WTC11 (cell line): ENCODE measurements at regions not wholly inside any gene's neighbourhood (a gene's known extent, or its start where the extent isn't known, plus 50 kb on each side); places are given as distances from the start of the nearest gene placed in this dataset.

ENCODE experiments used
- ATF3 ChIP-seq: sonication (generic); formaldehyde crosslinking; conservative IDR thresholded peaks from 2 replicates; pipeline ENCODE4 v1.8.1; 2022; ENCODE audit warnings: mild to moderate bottlenecking, missing genetic modification reagents
- CREB1 ChIP-seq: sonication (generic); formaldehyde crosslinking; IDR thresholded peaks from 2 replicates; pipeline ENCODE4 v1.8.0; 2023; ENCODE audit warnings: mild to moderate bottlenecking, missing genetic modification reagents
- CTCF ChIP-seq: fragments of 200-600 bp; IDR thresholded peaks from 2 replicates; pipeline ENCODE4 v1.8.0; 2022; ENCODE audit warnings: antibody characterized with exemption
- ESRRA ChIP-seq: sonication (generic); formaldehyde crosslinking; IDR thresholded peaks from 2 replicates; pipeline ENCODE4 v1.8.1; 2022; ENCODE audit warnings: mild to moderate bottlenecking, missing genetic modification reagents, borderline replicate concordance
- FOXJ3 ChIP-seq: sonication (generic); formaldehyde crosslinking; IDR thresholded peaks from 2 replicates; pipeline ENCODE4 v1.9.0; 2021; ENCODE audit warnings: missing genetic modification reagents, mild to moderate bottlenecking, borderline replicate concordance
- FOXK1 ChIP-seq: sonication (generic); formaldehyde crosslinking; IDR thresholded peaks from 2 replicates; pipeline ENCODE4 v1.8.0; 2022; ENCODE audit warnings: mild to moderate bottlenecking, moderate library complexity, missing genetic modification reagents
- NFYB ChIP-seq: sonication (generic); formaldehyde crosslinking; conservative IDR thresholded peaks from 2 replicates; pipeline ENCODE4 v1.8.0; 2022; ENCODE audit warnings: low read depth, missing genetic modification reagents
- NR2C2 ChIP-seq: sonication (generic); formaldehyde crosslinking; IDR thresholded peaks from 2 replicates; pipeline ENCODE4 v1.8.0; 2022; ENCODE audit warnings: mild to moderate bottlenecking, missing genetic modification reagents
- SP1 ChIP-seq: sonication (generic); formaldehyde crosslinking; conservative IDR thresholded peaks from 2 replicates; pipeline ENCODE4 v1.8.1; 2022; ENCODE audit warnings: missing genetic modification reagents
- TEAD1 ChIP-seq: sonication (generic); formaldehyde crosslinking; IDR thresholded peaks from 2 replicates; pipeline ENCODE4 v1.8.0; 2022; ENCODE audit warnings: mild to moderate bottlenecking, missing genetic modification reagents
- TP53 ChIP-seq: sonication (generic); formaldehyde crosslinking; IDR thresholded peaks from 2 replicates; pipeline ENCODE4 v1.8.1; 2023; ENCODE audit warnings: mild to moderate bottlenecking, missing genetic modification reagents
- ZBTB43 ChIP-seq: sonication (generic); formaldehyde crosslinking; IDR thresholded peaks from 2 replicates; pipeline ENCODE4 v1.8.1; 2023; ENCODE audit warnings: mild to moderate bottlenecking, missing genetic modification reagents
- ZNF138 ChIP-seq: sonication (generic); formaldehyde crosslinking; conservative IDR thresholded peaks from 2 replicates; pipeline ENCODE4 v1.8.1; 2022; ENCODE audit warnings: mild to moderate bottlenecking, moderate library complexity, missing genetic modification reagents
- ZNF263 ChIP-seq: sonication (generic); formaldehyde crosslinking; IDR thresholded peaks from 2 replicates; pipeline ENCODE4 v1.8.1; 2022; ENCODE audit warnings: low read depth, mild to moderate bottlenecking, moderate library complexity, missing genetic modification reagents

- TF ChIP-seq CTCF: no peak
- TF ChIP-seq CREB1 (CRISPR knock-in tag): no peak
- no peak for TF ChIP-seq NFYB
- no peak for TF ChIP-seq ZNF263 (CRISPR knock-in tag)
- no peak for TF ChIP-seq ESRRA (CRISPR knock-in tag)
- TF ChIP-seq ZNF138 (CRISPR knock-in tag): no peak
- TF ChIP-seq ATF3 (CRISPR knock-in tag): no peak
- no peak for TF ChIP-seq ZBTB43
- TF ChIP-seq SP1: no peak
- no peak for TF ChIP-seq NR2C2 (CRISPR knock-in tag)
- no peak for TF ChIP-seq TEAD1
- TF ChIP-seq FOXK1: no peak
- TF ChIP-seq TP53: no peak
- no peak for TF ChIP-seq FOXJ3 (CRISPR knock-in tag)
Observed at GRCh38 chr12:98220636-98221035, 294.8 kb upstream of the TMPO start.
